CD4-positive, alpha-beta T cell treated with Interleukin-6 for 4 hours (primary cell): ENCODE measurements at regions not wholly inside any gene's neighbourhood (a gene's known extent, or its start where the extent isn't known, plus 50 kb on each side); places are given as distances from the start of the nearest gene placed in this dataset.

Experiments
- DNase-seq: peaks from one replicate; pipeline ENCODE4 v3.0.0-alpha.2; 2020; ENCODE audit warnings: mixed read lengths

- DNase-seq = no peak
These were observed 333.1 kb downstream of the RND3 start for GRCh38 chr2:150154308-150154797.

DNA sequence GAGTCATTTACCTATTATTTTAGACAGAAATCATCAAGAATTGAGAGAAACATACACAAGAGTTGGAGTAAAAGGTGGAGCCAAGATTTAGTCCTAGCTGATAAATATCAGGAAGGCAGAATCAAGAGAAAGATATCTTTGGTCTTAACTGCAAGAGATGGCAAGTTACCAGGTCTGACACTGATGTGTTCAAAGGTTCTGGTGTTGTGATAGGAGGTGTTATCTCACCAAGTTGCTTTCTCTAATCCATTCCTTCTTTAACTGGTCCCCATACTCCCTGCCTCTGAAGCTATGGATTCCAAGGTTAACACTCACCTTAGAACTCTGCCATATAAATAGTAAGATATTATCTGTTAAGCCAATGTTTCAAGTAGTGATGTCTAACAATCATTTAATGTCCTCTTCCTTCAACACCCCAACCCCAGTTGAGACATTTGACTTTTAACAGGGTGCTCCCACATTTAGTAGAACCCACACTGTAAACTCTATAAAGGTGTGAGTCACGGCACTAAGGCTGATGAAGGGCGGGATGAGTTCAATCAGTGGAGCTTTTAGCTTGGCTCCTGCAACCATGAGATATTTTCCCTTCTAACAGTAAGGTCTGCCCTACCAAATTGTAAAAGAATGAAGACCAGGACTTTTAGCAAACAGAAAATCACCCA, 333.7 kb downstream of the RND3 start:
- DNase-seq = no peak

DNA sequence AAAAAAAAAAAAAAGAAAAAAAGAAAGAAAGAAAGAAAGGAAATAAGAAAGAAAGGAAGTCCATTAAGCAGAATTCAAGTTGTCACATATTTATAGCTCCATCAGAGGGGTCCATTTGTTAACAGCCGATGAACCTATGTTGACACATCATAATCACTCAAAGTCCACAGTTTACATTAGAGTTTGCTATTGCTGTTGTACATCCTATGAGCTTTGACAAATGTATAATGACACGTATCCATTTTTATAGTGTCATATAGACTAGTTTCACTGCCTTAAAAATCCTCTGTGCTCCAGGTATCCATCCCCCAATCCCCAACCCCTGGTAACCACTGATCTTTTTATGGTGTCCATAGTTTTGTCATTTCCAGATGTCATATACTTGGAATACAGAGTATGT, 335.2 kb downstream of the RND3 start:
- DNase-seq = no peak

GRCh38 chr2:150150144-150150543, 337.3 kb downstream of the RND3 start:
- DNase-seq = no peak

DNA sequence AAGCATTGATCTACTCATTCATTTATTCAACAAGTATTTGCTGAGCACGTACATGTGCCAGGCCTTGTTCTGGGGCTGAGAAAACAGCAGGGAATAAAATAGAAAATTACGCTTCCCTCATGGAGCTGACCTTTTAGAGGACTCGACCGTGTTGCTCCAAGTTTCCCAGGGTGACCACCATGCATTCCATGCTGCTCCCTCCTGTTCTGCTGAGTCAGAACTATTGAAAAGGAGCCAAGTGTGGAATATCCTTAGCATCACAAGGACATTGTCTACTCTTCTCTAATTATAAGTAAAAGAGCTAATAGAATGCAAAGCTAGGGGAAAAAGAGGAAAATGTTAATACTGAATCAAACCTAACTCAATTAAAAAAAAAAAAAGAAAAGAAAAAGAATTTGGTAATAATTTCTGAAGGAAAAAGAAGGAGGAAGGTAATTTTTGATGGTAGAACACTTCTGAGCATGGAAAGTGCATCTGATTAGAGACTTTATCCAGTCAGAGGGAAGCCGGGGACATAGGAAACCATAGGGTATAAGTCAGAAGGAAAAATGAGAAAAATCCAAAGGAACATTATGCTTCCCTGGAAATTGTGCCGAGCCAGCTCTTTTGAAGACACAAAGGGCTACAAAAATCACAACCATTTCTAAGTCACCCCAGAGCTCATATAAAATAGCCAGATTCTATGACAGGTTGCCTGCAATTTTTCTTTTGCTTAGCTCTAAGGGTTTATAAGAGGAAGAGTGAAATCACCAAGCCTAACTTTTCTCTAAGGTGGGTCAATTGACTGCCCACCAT, 339.4 kb downstream of the RND3 start:
- DNase-seq = no peak

DNA sequence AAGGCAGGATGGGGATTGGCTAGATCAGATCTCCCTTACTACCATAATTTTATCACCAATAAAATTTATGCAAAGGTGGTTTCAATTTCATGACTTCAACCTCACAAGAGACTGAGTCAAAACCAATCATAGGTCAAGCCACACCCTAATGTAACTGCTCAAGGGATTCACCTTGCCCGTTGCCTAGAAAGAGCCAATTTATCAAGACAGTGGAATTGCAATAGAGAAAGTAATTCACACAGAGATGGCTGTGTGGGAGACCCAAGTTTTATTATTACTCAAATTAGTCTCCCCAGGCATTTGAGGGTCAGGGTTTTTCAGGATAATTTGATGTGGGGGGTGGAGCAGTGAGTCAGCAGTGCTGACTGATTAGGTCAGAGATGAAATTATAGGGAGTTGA, 340.6 kb downstream of the RND3 start:
- DNase-seq = no peak

- no peak for DNase-seq
These were observed 342.2 kb downstream of the RND3 start for GRCh38 chr2:150145299-150145692.

DNA sequence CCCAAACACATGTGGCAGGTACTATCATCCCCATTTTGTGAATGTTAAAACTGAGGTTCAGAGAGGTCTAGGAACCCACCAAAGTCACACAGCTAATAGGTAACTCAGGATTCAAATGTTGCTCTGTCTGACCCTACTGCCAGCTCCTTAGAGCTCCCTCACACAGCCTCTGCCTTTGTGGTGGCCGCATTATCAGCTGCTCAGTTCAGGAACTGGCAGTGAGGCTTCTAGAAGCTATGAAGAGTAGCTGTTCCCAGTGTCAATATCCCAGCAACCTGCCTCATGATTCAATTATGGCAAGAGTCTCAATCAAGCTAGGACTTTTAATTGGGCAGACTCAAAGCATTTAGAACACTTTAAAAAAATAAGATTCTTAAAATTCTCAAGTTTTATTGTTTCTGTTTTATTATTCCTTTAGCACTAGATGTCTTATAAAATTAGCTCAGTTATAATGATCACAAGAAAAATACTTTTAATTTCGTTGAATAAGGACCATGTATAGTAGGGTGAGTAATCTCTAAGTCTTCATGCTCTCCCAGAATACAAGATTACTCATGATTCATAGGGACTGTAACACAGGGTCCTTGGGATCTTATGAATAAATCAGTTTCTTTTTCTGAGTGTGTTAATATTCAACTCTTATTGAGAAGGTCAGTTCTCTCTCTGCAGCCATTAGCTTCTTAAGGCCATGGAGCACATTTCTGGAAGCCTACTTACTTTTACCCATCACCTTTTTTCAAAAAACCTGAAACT, 342.7 kb downstream of the RND3 start:
- no peak for DNase-seq

- no peak for DNase-seq
These were observed 344.4 kb downstream of the RND3 start for GRCh38 chr2:150143087-150143536.

DNA sequence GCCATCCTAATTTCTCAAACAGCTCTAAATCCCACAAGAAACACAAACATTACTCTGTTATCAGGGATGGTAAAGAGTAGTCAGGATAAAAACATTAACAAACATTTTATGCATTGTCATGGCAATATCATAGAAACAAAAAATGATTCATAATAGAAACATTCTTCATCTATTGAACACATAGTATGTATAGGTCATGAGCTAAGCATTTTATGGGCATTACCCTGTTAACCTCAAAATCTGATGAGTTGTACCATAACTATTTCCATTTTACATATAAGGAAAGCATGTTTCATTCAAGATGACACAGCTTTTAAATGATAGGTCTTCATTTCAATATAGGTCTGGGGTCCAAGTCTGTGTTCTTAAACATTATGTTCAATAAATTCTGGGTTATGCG, 344.9 kb downstream of the RND3 start:
- no peak for DNase-seq

- no peak for DNase-seq
These were observed 346.1 kb downstream of the RND3 start for GRCh38 chr2:150141226-150142001.

- DNase-seq = no peak
These were observed 346.7 kb downstream of the RND3 start for GRCh38 chr2:150140777-150141176.

DNA sequence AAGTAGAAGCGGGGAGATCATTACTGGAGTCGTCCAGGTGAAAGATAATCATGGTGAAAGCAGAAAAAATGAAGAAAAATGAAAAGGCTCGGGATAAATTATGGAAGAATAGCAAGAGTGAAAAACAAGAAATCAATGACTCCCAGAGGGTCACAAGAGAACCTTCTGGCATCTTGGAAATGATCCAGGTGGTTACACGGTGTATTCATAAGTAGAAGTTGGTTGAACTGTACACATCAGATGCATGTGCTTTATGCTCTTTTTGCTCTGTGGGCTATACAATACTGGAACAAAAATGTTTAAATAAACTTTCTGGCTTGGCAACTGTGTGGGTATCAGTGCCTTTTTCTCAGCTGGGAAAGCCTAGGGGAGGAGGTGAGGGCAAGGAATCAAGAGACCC, 348.9 kb downstream of the RND3 start:
- no peak for DNase-seq

DNA sequence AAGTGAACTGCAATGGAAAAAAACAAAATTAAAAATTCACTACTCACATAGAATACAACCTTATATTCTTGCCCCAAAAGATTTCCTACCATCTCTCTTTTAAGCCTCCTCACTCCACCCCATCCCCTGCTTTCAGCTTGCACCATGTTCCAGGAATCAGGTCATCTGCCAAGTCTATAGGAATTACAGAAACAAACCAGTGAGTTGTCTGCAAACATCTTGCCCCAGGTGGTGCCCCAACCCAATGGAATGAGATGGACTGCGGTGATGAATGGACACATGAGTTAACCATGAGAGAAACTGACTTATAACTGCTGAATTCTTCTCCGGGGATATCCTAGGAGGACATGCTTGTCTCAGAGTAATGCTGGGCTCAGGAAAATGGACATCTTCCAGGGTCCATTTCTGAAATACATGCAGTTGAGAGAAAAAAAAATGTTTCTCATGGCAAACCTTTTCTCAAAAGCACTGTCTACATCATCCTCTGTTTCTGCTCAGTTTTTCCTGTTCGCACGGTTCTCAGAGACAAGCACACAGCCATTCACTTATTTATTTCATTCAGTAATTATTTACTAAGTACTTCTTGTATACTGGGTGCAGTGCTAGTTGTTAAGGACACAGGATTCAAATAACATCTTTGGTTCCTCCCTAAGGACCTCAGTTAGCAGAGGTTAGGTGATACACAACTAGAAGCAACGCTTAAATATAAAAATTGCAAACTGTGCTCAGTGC, 350.0 kb downstream of the RND3 start:
- no peak for DNase-seq

GRCh38 chr2:150136893-150137292, 350.6 kb downstream of the RND3 start:
- DNase-seq = no peak

DNA sequence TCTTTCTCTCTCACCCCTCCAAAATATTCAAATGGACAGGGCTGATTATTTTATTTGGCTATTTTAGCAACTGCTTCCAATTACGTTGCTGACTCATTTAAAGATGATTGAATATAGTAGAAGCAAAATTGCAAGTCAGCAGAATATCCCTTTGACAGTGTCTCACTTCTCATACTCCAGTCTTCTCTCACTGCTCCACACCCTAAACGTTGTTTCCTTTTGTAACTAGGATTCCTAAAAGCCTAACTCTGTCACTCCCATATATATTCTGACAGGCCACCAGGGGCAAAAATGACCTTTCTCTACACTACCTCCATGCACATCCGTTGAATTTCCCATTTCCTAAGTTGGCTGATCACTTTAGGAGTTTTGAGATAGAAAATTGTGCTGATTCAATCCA, 351.1 kb downstream of the RND3 start:
- DNase-seq = no peak

DNA sequence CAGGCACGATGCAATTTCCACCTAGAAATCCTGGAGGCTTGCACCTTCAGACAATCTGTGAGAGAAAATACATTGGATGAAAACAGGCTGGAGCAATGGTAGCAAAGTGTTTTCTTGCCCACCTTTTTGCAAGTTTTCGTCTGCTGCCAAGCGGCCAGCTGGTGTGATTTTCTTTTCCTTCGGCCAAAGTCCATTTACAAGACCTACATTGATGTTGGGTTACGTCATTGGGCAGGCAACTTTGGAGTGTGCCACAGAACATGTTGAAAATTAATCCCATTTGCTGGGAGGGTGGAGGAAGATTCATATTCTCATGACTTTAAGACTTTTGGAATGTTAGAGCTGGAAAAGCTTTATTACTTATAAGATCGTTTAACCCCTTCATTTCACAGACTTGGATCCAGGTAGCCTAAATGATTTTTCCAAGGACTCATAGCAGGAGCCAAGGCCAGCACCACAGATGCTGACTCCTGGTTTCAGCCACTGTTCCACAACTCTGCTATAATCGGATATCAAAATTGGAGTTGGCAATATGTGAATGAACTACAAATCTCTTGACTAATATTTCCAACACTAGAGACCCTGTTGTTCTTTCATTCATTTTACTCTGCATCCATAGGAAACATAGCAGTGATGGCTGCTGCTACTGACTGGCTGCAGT, 352.1 kb downstream of the RND3 start:
- no peak for DNase-seq

DNA sequence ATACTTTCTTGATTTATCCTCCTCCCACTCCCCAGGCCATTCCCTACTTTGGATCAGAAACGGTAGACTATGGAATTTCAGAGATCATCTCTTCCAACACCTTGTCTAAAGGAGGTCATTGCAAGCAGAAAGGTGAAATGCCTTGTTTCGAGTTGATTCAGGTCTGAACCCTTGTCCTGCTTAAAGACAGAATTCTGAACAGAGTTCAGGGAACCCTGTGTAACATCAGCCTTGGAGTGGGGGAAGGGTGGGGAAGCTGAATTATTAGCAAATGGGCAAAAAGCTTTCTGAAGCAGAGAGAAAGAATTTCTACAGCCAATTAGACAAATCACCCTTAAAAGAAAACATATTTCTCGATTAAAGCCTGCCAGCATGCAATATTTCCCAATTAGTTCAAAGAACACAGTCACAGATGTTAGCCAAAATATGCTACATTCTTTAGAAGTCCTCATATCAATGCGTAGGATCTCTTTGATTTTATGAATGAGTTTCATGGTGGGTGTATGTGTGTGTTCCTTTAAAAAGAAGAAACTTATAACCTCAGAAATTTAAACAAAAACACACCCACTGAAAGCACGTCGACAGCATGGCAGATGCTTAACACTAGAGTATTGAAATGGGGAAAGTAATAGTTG, 353.1 kb downstream of the RND3 start:
- no peak for DNase-seq

DNA sequence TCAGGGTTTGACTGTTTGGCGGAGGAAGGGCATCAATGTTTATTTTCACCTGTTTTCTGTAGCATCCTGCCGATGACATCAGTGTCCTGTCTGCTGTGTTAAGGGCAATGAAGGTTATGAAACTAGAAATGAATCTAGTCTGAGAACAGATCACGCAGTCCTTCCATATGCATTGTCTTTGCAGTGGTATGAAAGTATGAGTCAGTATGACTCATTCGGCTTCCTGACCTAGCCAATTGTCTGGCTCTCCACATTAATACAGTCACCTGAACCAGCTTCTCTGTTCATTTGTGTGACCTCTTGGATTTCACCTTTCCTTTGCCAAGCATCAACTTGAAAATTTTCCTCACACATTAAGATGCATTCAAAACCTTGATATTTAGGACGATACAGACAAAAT, 353.8 kb downstream of the RND3 start:
- DNase-seq = no peak

DNA sequence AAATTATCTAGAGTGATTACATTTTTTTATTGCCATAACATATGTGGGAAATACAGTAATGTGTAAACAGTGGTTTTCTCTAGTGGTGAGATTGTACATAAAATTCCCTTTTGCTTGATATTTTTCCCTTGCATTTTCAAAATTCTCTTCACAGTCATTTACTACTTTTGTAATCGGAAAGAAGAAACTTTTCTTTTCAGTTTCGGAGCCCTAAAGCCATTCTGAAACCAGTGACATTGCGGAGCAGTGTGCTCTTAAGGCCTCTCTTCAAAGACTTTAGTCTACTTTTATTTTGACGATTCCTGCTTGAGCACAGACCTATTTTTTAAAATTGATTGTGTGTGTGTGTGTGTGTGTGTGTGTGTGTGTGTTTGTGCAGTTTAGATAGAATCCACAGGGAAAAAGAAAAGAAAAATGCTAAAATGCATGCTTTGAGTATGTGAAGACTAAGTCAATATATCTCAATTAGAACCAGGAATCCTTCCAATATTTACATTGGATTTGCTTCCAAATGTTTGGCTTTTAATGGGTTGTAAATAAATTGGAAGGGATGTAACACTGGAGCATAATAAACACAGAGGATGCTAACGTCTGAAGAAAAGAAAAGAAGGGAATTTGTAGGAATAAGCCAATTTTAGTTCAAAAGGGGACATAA, 357.4 kb downstream of the RND3 start:
- no peak for DNase-seq

GRCh38 chr2:150127995-150128394, 359.5 kb downstream of the RND3 start:
- DNase-seq = no peak
